HUES48 (cell line): ENCODE measurements at regions not wholly inside any gene's neighbourhood (a gene's known extent, or its start where the extent isn't known, plus 50 kb on each side); places are given as distances from the start of the nearest gene placed in this dataset.
"Not testable (repeated sequence)": the region's sequence is repeated elsewhere in the genome, so short reads cannot be mapped to it uniquely, and the experiment has no call there.

ENCODE experiments used
- H3K27ac ChIP-seq: one replicate; pipeline ENCODE4 v1.7.0; 2013; ENCODE audit warnings: low read depth, low read length, inconsistent platforms
- H3K27me3 ChIP-seq: 2 replicates; pipeline ENCODE4 v1.6.1; 2013; ENCODE audit warnings: mild to moderate bottlenecking, low read length; ENCODE audit not compliant: control insufficient read depth, insufficient read depth
- H3K36me3 ChIP-seq: 2 replicates; pipeline ENCODE4 v1.6.1; 2013; ENCODE audit warnings: low read length; ENCODE audit not compliant: control insufficient read depth, insufficient read depth
- H3K4me1 ChIP-seq: 2 replicates; pipeline ENCODE4 v1.6.1; 2013; ENCODE audit warnings: mild to moderate bottlenecking, low read length; ENCODE audit not compliant: control insufficient read depth, insufficient read depth
- H3K4me3 ChIP-seq: 2 replicates; pipeline ENCODE4 v1.5.1; 2013; ENCODE audit warnings: mild to moderate bottlenecking, low read depth, low read length
- H3K9ac ChIP-seq: 2 replicates; pipeline ENCODE4 v1.6.1; 2013; ENCODE audit warnings: mild to moderate bottlenecking, low read depth, low read length, moderate library complexity
- H3K9me3 ChIP-seq: 2 replicates; pipeline ENCODE4 v1.6.1; 2013; ENCODE audit warnings: low read length; ENCODE audit not compliant: control insufficient read depth, insufficient read depth

DNA sequence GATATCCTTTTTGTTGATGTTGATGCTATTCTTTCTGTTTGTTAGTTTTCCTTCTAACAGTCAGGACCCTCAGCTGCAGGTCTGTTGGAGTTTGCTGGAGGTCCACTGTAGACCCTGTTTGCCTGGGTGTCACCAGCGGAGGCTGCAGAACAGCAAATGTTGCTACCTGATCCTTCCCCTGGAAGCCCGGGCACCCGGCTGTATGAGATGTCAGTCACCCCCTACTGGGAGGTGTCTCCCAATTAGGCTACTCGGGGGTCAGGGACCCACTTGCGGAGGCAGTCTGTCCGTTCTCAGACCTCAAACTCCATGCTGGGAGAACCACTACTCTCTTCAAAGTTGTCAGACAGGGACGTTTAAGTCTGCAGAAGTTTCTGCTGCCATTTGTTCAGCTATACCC is 383.4 kb downstream of the HLX start:
- not testable (repeated sequence) for H3K4me3 ChIP-seq, H3K36me3 ChIP-seq, H3K4me1 ChIP-seq, H3K9ac ChIP-seq, H3K27ac ChIP-seq, H3K27me3 ChIP-seq
- peaks cover 14% of the 10 kb centered on the region for H3K9me3 ChIP-seq

DNA sequence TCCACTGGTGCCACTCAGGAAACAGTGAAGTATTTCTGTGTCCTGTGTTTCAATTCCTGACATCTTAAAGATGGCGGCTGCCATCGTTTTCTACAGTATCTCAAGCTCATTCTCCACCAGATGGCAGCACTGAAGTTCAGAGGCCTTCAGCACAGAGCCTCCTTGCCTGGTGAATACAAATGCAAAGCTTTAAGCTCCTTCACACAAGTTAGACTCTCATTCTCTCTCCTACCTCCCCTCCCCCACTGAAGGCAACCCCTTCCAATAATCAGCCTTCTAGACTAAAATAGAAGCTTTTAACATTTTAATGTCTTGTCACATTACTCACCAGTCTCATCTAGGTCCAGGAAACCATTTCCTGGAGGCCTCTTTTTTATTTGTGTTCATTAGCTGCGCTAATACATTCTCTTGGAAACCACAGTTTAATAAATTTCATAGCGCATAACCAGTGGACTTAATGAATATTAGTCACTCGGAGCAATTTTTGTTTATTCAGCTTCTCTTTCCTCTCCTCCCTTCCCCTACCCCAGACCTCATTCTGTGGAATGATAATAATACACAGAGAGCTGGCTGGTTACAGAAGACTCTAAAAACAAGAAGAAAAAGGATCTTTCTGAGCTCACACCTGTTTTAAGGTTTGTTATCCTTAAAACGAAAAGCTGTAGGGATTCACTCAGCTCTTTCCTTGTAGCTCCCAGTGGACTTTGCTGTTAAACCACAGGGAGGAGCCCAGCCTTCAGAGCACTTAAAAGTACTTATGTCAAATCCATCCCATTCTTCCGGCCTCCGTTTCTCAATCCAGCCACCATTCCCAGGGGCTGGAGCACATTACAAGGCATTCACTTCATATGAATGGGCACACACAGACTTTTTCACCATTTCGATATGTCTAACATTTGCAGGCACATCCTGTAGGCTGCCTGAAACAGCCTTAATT is 384.9 kb downstream of the HLX start:
- H3K27me3 ChIP-seq, result no peaks in the 10 kb centered on the region
- no peak overlapping the region for H3K4me3 ChIP-seq
- H3K4me1 ChIP-seq, result peaks cover 8% of the 10 kb centered on the region
- peaks cover 14% of the 10 kb centered on the region for H3K9me3 ChIP-seq
- no peaks in the 10 kb centered on the region for H3K36me3 ChIP-seq
- H3K9ac ChIP-seq, result no peak overlapping the region
- H3K27ac ChIP-seq, result no peak overlapping the region

GRCh38 chr1:221264848-221265247 is 385.6 kb downstream of the HLX start:
- Histone ChIP-seq H3K4me1 (peaks cover 8% of the 10 kb centered on the region), H3K9ac (no peak overlapping the region), H3K9me3 (peaks cover 14% of the 10 kb centered on the region), H3K27ac (no peak overlapping the region), H3K27me3 (no peaks in the 10 kb centered on the region), H3K4me3 (no peak overlapping the region), H3K36me3 (no peaks in the 10 kb centered on the region)

GRCh38 chr1:221268295-221268694 is 389.1 kb downstream of the HLX start:
- H3K36me3 ChIP-seq, result no peaks in the 10 kb centered on the region
- peaks cover 7% of the 10 kb centered on the region for H3K9me3 ChIP-seq
- peaks cover 8% of the 10 kb centered on the region for H3K4me1 ChIP-seq
- H3K27me3 ChIP-seq, result no peaks in the 10 kb centered on the region
- H3K4me3 ChIP-seq, result no peak overlapping the region
- H3K9ac ChIP-seq, result no peak overlapping the region
- H3K27ac ChIP-seq, result no peak overlapping the region

- Histone ChIP-seq H3K4me3 (no peak overlapping the region), H3K9me3 (no peaks in the 10 kb centered on the region), H3K9ac (no peak overlapping the region), H3K27ac (no peak overlapping the region), H3K36me3 (no peaks in the 10 kb centered on the region), H3K27me3 (no peaks in the 10 kb centered on the region), H3K4me1 (no peaks in the 10 kb centered on the region)
Observed at GRCh38 chr1:221271701-221272100, 392.5 kb downstream of the HLX start.

- no peaks in the 10 kb centered on the region for H3K27me3 ChIP-seq
- H3K4me3 ChIP-seq, result no peak overlapping the region
- H3K9ac ChIP-seq, result no peak overlapping the region
- no peaks in the 10 kb centered on the region for H3K9me3 ChIP-seq
- no peaks in the 10 kb centered on the region for H3K4me1 ChIP-seq
- no peak overlapping the region for H3K27ac ChIP-seq
- no peaks in the 10 kb centered on the region for H3K36me3 ChIP-seq
Observed at GRCh38 chr1:221272940-221273339, 393.7 kb downstream of the HLX start.

DNA sequence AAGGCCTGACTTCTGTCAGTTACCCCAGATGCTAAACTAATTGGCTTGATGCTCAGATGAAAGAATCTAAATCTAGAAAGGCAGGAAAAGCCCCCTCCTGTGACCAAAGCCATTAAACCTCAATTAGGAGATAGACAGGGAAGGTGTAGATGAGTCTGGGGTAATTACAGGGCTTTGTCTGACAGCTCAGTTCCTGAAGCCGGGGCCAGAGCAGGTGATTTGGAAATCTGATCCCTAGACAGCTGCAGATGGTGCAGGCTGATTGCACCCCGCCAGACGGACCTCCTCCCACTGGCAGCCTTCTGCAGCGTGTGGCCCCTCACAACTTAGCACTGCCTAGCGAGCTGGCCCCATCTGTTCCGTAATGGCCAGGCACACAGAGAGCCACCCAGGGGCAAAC is 395.1 kb downstream of the HLX start:
- H3K27ac ChIP-seq, result no peak overlapping the region
- no peak overlapping the region for H3K9ac ChIP-seq
- H3K36me3 ChIP-seq, result no peaks in the 10 kb centered on the region
- no peaks in the 10 kb centered on the region for H3K9me3 ChIP-seq
- H3K27me3 ChIP-seq, result no peaks in the 10 kb centered on the region
- no peak overlapping the region for H3K4me3 ChIP-seq
- H3K4me1 ChIP-seq, result no peaks in the 10 kb centered on the region

- no peaks in the 10 kb centered on the region for H3K36me3 ChIP-seq
- no peak overlapping the region for H3K4me3 ChIP-seq
- no peaks in the 10 kb centered on the region for H3K27me3 ChIP-seq
- no peak overlapping the region for H3K9ac ChIP-seq
- H3K27ac ChIP-seq, result no peak overlapping the region
- no peaks in the 10 kb centered on the region for H3K9me3 ChIP-seq
- H3K4me1 ChIP-seq, result no peaks in the 10 kb centered on the region
Observed at GRCh38 chr1:221276896-221277409, 397.7 kb downstream of the HLX start.

- H3K9ac ChIP-seq, result no peak overlapping the region
- H3K4me3 ChIP-seq, result no peak overlapping the region
- H3K9me3 ChIP-seq, result no peaks in the 10 kb centered on the region
- no peaks in the 10 kb centered on the region for H3K4me1 ChIP-seq
- H3K36me3 ChIP-seq, result no peaks in the 10 kb centered on the region
- no peaks in the 10 kb centered on the region for H3K27me3 ChIP-seq
- no peak overlapping the region for H3K27ac ChIP-seq
Observed at GRCh38 chr1:221279146-221279545, 399.9 kb downstream of the HLX start.

DNA sequence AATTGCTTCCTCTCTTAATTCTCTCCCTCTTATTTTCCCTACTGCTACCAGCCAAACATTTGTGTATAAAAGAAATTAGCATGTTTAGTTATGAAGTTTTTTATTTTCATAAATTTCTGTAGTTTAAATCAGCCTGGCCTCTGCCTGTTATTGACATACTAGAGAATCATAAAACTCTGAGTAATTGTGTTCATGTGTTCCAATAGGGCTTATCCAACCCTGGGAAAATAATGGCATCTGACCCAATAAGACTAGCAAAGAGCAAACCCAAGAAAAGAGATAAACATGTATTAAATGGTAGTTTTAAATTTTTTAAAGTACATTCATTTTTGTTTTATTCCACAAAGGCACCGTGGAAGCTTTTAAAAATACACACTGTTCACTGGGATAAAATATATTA is 404.3 kb downstream of the HLX start:
- Histone ChIP-seq H3K9me3 (no peaks in the 10 kb centered on the region), H3K27ac (no peak overlapping the region), H3K36me3 (no peaks in the 10 kb centered on the region), H3K27me3 (no peaks in the 10 kb centered on the region), H3K9ac (no peak overlapping the region), H3K4me3 (no peak overlapping the region), H3K4me1 (0 out of 2 replicates have a peak, but pooled peaks cover 5% of the 10 kb centered on the region)

DNA sequence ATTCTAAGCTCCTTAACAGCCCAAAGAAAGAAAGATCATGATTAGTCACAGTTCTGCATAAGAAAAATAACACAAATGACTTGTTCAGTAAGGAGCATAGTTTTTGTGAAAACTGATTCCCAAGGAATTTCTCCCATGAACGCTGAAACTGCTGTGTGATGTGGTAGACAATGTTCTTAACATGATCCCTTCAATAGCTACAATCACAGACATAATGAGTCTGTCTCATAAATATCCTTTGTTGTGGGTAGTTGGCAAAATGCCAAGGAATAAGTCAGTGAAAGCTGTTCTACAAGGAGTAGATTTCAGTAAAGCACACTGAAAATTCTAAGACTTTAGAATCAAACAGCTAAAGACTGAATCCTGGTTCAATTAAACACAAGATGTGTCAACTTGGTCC is 404.8 kb downstream of the HLX start:
- Histone ChIP-seq H3K9me3 (no peaks in the 10 kb centered on the region), H3K27ac (no peak overlapping the region), H3K36me3 (no peaks in the 10 kb centered on the region), H3K27me3 (no peaks in the 10 kb centered on the region), H3K4me1 (0 out of 2 replicates have a peak, but pooled peaks cover 5% of the 10 kb centered on the region), H3K4me3 (no peak overlapping the region), H3K9ac (no peak overlapping the region)
